IMR-90 (cell line): ENCODE measurements at regions not wholly inside any gene's neighbourhood (a gene's known extent, or its start where the extent isn't known, plus 50 kb on each side); places are given as distances from the start of the nearest gene placed in this dataset.

ENCODE experiments used
- ATAC-seq: fragments of 200-7000 bp; cut with Tn5 transposase; 2 replicates; pipeline ENCODE4 v1.9.1; 2020; ENCODE audit warnings: low read depth, mild to moderate bottlenecking, moderate library complexity
- BruUV-seq: library from RNA; stranded (reverse); fragments of 400-500 nt; replicated peaks from 2 replicates; lab custom pipeline; 2021; lab: Mats Ljungman, UMichigan
- CTCF ChIA-PET: fragments of 300-600 bp; formaldehyde crosslinking; extraction: SDS; loops from one replicate; lab custom pipeline; 2021; ENCODE audit warnings: antibody characterized with exemption; lab: Yijun Ruan, JAX
- POLR2A ChIA-PET: fragments of 300-600 bp; sonication (Branson Sonifier 250); formaldehyde crosslinking; loops from one replicate; lab custom pipeline; 2022; ENCODE audit warnings: antibody characterized with exemption; ENCODE audit not compliant: unreplicated experiment; lab: Charles Lee
- DNase-seq: peaks from one replicate; pipeline ENCODE4 v3.0.0; 2013
- H2AFZ ChIP-seq: replicated peaks from 2 replicates; pipeline ENCODE3; 2013; ENCODE audit warnings: low read length, mild to moderate bottlenecking; ENCODE audit not compliant: poor library complexity
- H2AK5ac ChIP-seq: 2 replicates; pipeline ENCODE4 v1.6.1; 2013; ENCODE audit warnings: low read depth, low read length, inconsistent platforms
- H2AK9ac ChIP-seq: replicated peaks from 2 replicates; pipeline ENCODE3; 2013; ENCODE audit warnings: mild to moderate bottlenecking, low read depth, low read length, moderate library complexity; ENCODE audit not compliant: poor library complexity
- H2BK120ac ChIP-seq: 2 replicates; pipeline ENCODE4 v1.6.1; 2013; ENCODE audit warnings: low read depth, low read length, inconsistent platforms
- H2BK15ac ChIP-seq: 3 replicates; pipeline ENCODE4 v1.6.1; 2013; ENCODE audit warnings: low read depth, low read length, inconsistent platforms
- H2BK20ac ChIP-seq: 2 replicates; pipeline ENCODE4 v1.6.1; 2013; ENCODE audit warnings: low read depth, mild to moderate bottlenecking, inconsistent platforms, low read length, moderate library complexity
- H2BK5ac ChIP-seq: 2 replicates; pipeline ENCODE4 v1.6.1; 2013; ENCODE audit warnings: mild to moderate bottlenecking, low read depth, low read length, inconsistent platforms; ENCODE audit not compliant: poor library complexity, severe bottlenecking
- H3K14ac ChIP-seq: replicated peaks from 2 replicates; pipeline ENCODE4 v1.6.1; 2013; ENCODE audit warnings: low read depth, low read length, inconsistent platforms
- H3K18ac ChIP-seq: 2 replicates; pipeline ENCODE4 v1.6.1; 2013; ENCODE audit warnings: low read depth, low read length, control low read depth
- H3K23ac ChIP-seq: 2 replicates; pipeline ENCODE4 v1.6.1; 2013; ENCODE audit warnings: low read depth, low read length, inconsistent platforms
- H3K27ac ChIP-seq: 2 replicates; pipeline ENCODE4 v1.5.1; 2013; ENCODE audit warnings: mild to moderate bottlenecking, control low read depth, low read length; ENCODE audit not compliant: insufficient read depth
- H3K27me3 ChIP-seq: 2 replicates; pipeline ENCODE4 v1.6.1; 2013; ENCODE audit warnings: low read length; ENCODE audit not compliant: control insufficient read depth, insufficient read depth
- H3K36me3 ChIP-seq: 2 replicates; pipeline ENCODE4 v1.6.1; 2013; ENCODE audit warnings: low read length, mixed read lengths; ENCODE audit not compliant: control insufficient read depth, insufficient read depth
- H3K4ac ChIP-seq: 2 replicates; pipeline ENCODE4 v1.6.1; 2013; ENCODE audit warnings: low read depth, low read length, inconsistent platforms
- H3K4me1 ChIP-seq: 2 replicates; pipeline ENCODE4 v1.6.1; 2013; ENCODE audit warnings: low read length, mixed read lengths; ENCODE audit not compliant: control insufficient read depth, insufficient read depth
- H3K4me2 ChIP-seq: 2 replicates; pipeline ENCODE4 v1.6.1; 2013; ENCODE audit warnings: low read depth, mild to moderate bottlenecking, control low read depth, low read length, moderate library complexity
- H3K4me3 ChIP-seq: 2 replicates; pipeline ENCODE4 v1.5.1; 2013; ENCODE audit warnings: low read depth, mild to moderate bottlenecking, control low read depth, low read length, moderate library complexity; ENCODE audit not compliant: insufficient read depth
- H3K56ac ChIP-seq: 2 replicates; pipeline ENCODE4 v1.6.1; 2013; ENCODE audit warnings: low read length, inconsistent platforms; ENCODE audit not compliant: insufficient read depth; ENCODE audit errors: extremely low read depth
- H3K79me1 ChIP-seq, 2 experiments: 2 replicates each; pipeline ENCODE4 v1.6.1; 2013; ENCODE audit warnings: low read length in 2 of 2, inconsistent platforms in 1 of 2, low read depth in 1 of 2
- H3K9ac ChIP-seq: 2 replicates; pipeline ENCODE4 v1.6.1; 2013; ENCODE audit warnings: low read depth, low read length, control low read depth
- H3K9me1 ChIP-seq: 2 replicates; pipeline ENCODE4 v1.6.1; 2013; ENCODE audit warnings: low read length, inconsistent platforms; ENCODE audit not compliant: insufficient read depth
- H3K9me3 ChIP-seq: 2 replicates; pipeline ENCODE4 v1.6.1; 2013; ENCODE audit warnings: low read length; ENCODE audit not compliant: control insufficient read depth, insufficient read depth
- H4K20me1 ChIP-seq: 2 replicates; pipeline ENCODE4 v1.6.1; 2013; ENCODE audit warnings: low read length, inconsistent platforms; ENCODE audit not compliant: insufficient read depth
- H4K5ac ChIP-seq: 2 replicates; pipeline ENCODE4 v1.6.1; 2013; ENCODE audit warnings: mild to moderate bottlenecking, low read depth, low read length, control low read depth
- H4K8ac ChIP-seq, 2 experiments: 2 replicates each; pipeline ENCODE4 v1.6.1; 2013; ENCODE audit warnings: low read depth in 2 of 2, low read length in 2 of 2, control low read depth in 1 of 2, inconsistent platforms in 1 of 2
- H4K91ac ChIP-seq: 2 replicates; pipeline ENCODE4 v1.6.1; 2013; ENCODE audit warnings: low read depth, low read length, inconsistent platforms; ENCODE audit not compliant: insufficient read depth
- BHLHE40 ChIP-seq: fragments of 150-350 bp; IDR thresholded peaks from 2 replicates; pipeline ENCODE4 v1.6.1; 2016; ENCODE audit warnings: mild to moderate bottlenecking, low read depth, low read length
- CHD1 ChIP-seq: IDR thresholded peaks from 2 replicates; pipeline ENCODE4 v1.6.1; 2012; ENCODE audit warnings: low read depth, low read length, improper control_type of control experiment
- FOS ChIP-seq: fragments of 150-350 bp; IDR thresholded peaks from 2 replicates; pipeline ENCODE4 v1.6.1; 2016; ENCODE audit warnings: low read depth, low read length
- MAFK ChIP-seq: IDR thresholded peaks from 2 replicates; pipeline ENCODE4 v1.6.1; 2012; ENCODE audit warnings: low read depth, low read length, improper control_type of control experiment
- MAZ ChIP-seq: IDR thresholded peaks from 2 replicates; pipeline ENCODE4 v1.6.1; 2012; ENCODE audit warnings: low read depth, mild to moderate bottlenecking, low read length, improper control_type of control experiment, moderate library complexity, borderline replicate concordance
- MXI1 ChIP-seq: IDR thresholded peaks from 2 replicates; pipeline ENCODE4 v1.6.1; 2012; ENCODE audit warnings: low read depth, mild to moderate bottlenecking, low read length, moderate library complexity, borderline replicate concordance
- NFE2L2 ChIP-seq: fragments of 150-350 bp; IDR thresholded peaks from 2 replicates; pipeline ENCODE4 v1.6.1; 2016; ENCODE audit warnings: low read depth, mild to moderate bottlenecking, low read length
- POLR2A ChIP-seq: IDR thresholded peaks from 2 replicates; pipeline ENCODE4 v1.6.1; 2012; ENCODE audit warnings: mild to moderate bottlenecking, low read depth, low read length
- RAD21 ChIP-seq: IDR thresholded peaks from 2 replicates; pipeline ENCODE4 v1.6.1; 2012; ENCODE audit warnings: low read length, improper control_type of control experiment
- RCOR1 ChIP-seq: IDR thresholded peaks from 2 replicates; pipeline ENCODE4 v1.6.1; 2012; ENCODE audit warnings: mild to moderate bottlenecking, low read length, improper control_type of control experiment; ENCODE audit not compliant: insufficient replicate concordance
- RFX5 ChIP-seq: IDR thresholded peaks from 2 replicates; pipeline ENCODE4 v1.8.0; 2012; ENCODE audit warnings: low read depth, mild to moderate bottlenecking, low read length, moderate library complexity
- SMC3 ChIP-seq: fragments of 150-350 bp; IDR thresholded peaks from 2 replicates; pipeline ENCODE4 v1.6.1; 2016; ENCODE audit warnings: low read depth, mild to moderate bottlenecking, antibody characterized with exemption, low read length, moderate library complexity
- WGBS, 2 experiments: methylation state at CpG; one replicate each; pipeline versions ENCODE4 v1.1.5 to v1.1.7; 2013; ENCODE audit warnings: missing lambda C conversion rate in 2 of 2; ENCODE audit not compliant: insufficient read length in 1 of 2; ENCODE audit errors: extremely low coverage in 2 of 2; 5-methylcytosine and 5-hydroxymethylcytosine counted together
- dilution Hi-C: fragments of 300-500 bp; cut with HindIII; formaldehyde crosslinking; loops from one replicate; pipeline ENCODE4 v1.14.3; 2018; ENCODE audit warnings: low sequenced_read_pairs; ENCODE audit not compliant: unreplicated experiment
- in situ Hi-C: fragments of 300-500 bp; cut with MboI; formaldehyde crosslinking; loops from 3 replicates; pipeline ENCODE4 v1.14.3; 2019; ENCODE audit warnings: low sequenced_read_pairs, inconsistent platforms, mixed read lengths
- intact Hi-C: fragments of 100-400 bp; cut with micrococcal nuclease; formaldehyde crosslinking; loops from 2 replicates; pipeline ENCODE4 v1.10.0; 2022
- TF ChIP-seq, protein P1 (sequence below): fragments of 150-350 bp; IDR thresholded peaks from 2 replicates; pipeline ENCODE4 v1.6.1; 2017; ENCODE audit warnings: mild to moderate bottlenecking, antibody characterized with exemption, low read length, low read depth
- TF ChIP-seq, protein P2 (sequence below): fragments of 150-350 bp; IDR thresholded peaks from 2 replicates; pipeline ENCODE4 v1.6.1; 2016; ENCODE audit warnings: low read depth, mild to moderate bottlenecking, low read length, moderate library complexity, borderline replicate concordance
- TF ChIP-seq, protein P3 (sequence below): conservative IDR thresholded peaks from 2 replicates; pipeline ENCODE4 v1.5.1; 2012; ENCODE audit warnings: mild to moderate bottlenecking, low read depth, low read length, improper control_type of control experiment

DNA sequence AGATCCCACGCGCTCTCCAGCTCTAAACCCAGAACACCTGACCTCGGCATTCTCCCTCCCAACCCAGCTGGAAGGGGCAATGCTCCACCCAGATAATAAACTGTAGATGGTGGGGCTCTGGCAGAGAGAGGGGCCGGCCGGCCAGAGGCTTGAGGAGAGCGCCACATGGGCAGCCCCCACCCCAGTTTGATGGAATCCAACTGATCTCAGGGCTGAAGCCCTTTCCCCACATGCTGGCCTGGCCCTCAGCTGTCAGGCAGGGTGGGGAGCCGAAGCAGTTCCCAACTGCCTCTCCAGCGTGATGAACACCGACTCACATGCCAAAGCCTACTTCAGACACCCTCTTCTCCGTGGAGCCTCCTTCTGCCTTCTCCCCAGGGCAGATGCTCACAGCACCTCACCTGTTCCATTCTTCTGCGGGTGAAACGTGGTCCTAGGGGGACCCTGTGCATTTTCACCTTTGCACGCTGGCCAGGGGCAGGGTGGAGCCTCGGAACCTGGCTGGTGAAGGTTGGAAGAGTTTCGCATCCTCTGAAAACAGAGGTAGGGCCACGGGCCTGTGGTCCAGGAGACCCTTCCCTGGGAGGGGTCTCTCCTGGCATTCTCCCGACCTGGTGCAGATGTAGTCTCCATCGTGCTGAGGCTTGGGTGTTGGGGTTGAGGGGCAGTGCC is 65.7 kb upstream of the ZNF469 start:
- Histone ChIP-seq H3K9ac (no peak overlapping the region), H4K5ac (peak overlapping the region; percentile 53), H3K4ac (peak overlapping the region; percentile 87), H3K27me3 (no peaks in the 10 kb centered on the region), H3K9me3 (peaks cover 5% of the 10 kb centered on the region; the same call in 1 of the 2 replicates), H3K4me1 (peaks cover 20% of the 10 kb centered on the region), H4K8ac (peak overlapping the region; percentile 74 to 91; a peak in 3 of 4 replicates), H2BK15ac (peak overlapping the region; percentile 91; the same call in 2 of the 3 replicates), H2AK5ac (peak overlapping the region; percentile 95), H3K36me3 (no peaks in the 10 kb centered on the region), H3K4me2 (no peak overlapping the region), H3K14ac (peak overlapping the region; percentile 77; the same call in 1 of the 2 replicates), H3K18ac (peak overlapping the region; percentile 54), H2AFZ (peak overlapping the region; percentile 35), H4K20me1 (no peaks in the 10 kb centered on the region), H4K91ac (peak overlapping the region; percentile 73), H3K56ac (no peak overlapping the region), H2AK9ac (peak overlapping the region; percentile 35), H2BK120ac (peak overlapping the region; percentile 85), H3K4me3 (no peak overlapping the region), H2BK20ac (peak overlapping the region; percentile 90), H3K23ac (0 out of 2 replicates have a peak overlapping the region, but pooled peaks have one; percentile 4), H3K79me1 (peaks cover 6 to 13% of the 10 kb centered on the region in 2 experiments; a peak in 3 of 4 replicates), H2BK5ac (peak overlapping the region; percentile 1), H3K27ac (no peak overlapping the region), H3K9me1 (peaks cover 13% of the 10 kb centered on the region)
- POLR2A ChIA-PET: no interaction called here
- intact Hi-C loops: no loop called here
- dilution Hi-C loops: no loop called here
- DNase-seq: no peak
- no peak for ATAC-seq
- WGBS, 2 experiments: 60% methylated on average over 1 of the region's 18 CpGs; no CpG with 5 or more reads in 1 of the 2 experiments
- in situ Hi-C loops: no loop called here
- CTCF ChIA-PET: no interaction called here
- BruUV-seq: no TSS peak
- TF ChIP-seq FOS (no peak), NFE2L2 (no peak), MAFK (no peak), RCOR1 (no peak), POLR2A (no peak), RFX5 (no peak), BHLHE40 (no peak), MXI1 (no peak), SMC3 (no peak), CHD1 (no peak), MAZ (no peak), RAD21 (no peak)
- TF ChIP-seq, protein P1, sequence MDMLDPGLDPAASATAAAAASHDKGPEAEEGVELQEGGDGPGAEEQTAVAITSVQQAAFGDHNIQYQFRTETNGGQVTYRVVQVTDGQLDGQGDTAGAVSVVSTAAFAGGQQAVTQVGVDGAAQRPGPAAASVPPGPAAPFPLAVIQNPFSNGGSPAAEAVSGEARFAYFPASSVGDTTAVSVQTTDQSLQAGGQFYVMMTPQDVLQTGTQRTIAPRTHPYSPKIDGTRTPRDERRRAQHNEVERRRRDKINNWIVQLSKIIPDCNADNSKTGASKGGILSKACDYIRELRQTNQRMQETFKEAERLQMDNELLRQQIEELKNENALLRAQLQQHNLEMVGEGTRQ: no peak
- TF ChIP-seq, protein P2, sequence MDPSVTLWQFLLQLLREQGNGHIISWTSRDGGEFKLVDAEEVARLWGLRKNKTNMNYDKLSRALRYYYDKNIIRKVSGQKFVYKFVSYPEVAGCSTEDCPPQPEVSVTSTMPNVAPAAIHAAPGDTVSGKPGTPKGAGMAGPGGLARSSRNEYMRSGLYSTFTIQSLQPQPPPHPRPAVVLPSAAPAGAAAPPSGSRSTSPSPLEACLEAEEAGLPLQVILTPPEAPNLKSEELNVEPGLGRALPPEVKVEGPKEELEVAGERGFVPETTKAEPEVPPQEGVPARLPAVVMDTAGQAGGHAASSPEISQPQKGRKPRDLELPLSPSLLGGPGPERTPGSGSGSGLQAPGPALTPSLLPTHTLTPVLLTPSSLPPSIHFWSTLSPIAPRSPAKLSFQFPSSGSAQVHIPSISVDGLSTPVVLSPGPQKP: no peak
- TF ChIP-seq, protein P3, sequence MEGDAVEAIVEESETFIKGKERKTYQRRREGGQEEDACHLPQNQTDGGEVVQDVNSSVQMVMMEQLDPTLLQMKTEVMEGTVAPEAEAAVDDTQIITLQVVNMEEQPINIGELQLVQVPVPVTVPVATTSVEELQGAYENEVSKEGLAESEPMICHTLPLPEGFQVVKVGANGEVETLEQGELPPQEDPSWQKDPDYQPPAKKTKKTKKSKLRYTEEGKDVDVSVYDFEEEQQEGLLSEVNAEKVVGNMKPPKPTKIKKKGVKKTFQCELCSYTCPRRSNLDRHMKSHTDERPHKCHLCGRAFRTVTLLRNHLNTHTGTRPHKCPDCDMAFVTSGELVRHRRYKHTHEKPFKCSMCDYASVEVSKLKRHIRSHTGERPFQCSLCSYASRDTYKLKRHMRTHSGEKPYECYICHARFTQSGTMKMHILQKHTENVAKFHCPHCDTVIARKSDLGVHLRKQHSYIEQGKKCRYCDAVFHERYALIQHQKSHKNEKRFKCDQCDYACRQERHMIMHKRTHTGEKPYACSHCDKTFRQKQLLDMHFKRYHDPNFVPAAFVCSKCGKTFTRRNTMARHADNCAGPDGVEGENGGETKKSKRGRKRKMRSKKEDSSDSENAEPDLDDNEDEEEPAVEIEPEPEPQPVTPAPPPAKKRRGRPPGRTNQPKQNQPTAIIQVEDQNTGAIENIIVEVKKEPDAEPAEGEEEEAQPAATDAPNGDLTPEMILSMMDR: no peak
